NCI-H2227 (cell line): ENCODE measurements at regions not wholly inside any gene's neighbourhood (a gene's known extent, or its start where the extent isn't known, plus 50 kb on each side); places are given as distances from the start of the nearest gene placed in this dataset.
"Not testable (repeated sequence)": the region's sequence is repeated elsewhere in the genome, so short reads cannot be mapped to it uniquely, and the experiment has no call there.

ENCODE experiments used
- DNase-seq: peaks from one replicate; lab custom pipeline; 2025; ENCODE audit not compliant: unreplicated experiment; lab: John Stamatoyannopoulos, UW

DNA sequence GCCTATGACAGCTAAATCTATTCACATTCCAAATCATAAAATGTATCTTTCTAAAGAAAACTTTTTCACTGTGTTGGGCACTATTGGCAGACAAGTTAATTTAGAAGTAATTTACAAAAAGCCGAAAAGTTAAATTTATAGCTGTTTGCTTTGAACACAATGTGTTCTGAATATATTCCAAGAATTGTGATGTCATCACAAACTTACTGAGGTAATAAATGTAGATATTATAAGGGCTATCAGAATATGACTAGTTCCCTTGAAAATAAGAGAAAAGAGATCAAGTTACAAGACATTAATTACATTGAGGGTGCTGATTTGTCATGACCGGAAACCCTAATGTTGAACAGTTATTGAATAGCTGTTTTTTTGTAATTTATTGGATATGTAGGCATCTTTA, 153.9 kb upstream of the SCN7A start:
- DNase-seq: no peak

DNA sequence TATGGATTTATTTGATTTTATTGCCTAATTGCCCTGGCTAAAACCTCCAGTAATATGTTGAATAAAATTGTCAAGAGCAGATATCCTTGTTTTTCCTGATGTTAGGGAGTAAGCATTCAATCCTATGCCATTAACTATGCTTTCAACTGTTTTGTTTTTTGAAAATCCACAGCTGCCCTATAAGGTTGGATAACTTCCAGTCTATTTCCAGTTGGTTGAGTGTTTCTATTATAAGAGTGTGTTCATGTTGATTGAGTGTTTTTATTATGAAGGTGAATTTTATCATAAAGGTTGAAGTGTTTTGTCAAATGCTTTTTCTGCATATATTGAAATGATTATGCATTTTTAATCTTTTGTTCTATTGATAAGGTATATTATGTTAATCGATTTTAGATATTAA, 149.9 kb upstream of the SCN7A start:
- DNase-seq: no peak

DNA sequence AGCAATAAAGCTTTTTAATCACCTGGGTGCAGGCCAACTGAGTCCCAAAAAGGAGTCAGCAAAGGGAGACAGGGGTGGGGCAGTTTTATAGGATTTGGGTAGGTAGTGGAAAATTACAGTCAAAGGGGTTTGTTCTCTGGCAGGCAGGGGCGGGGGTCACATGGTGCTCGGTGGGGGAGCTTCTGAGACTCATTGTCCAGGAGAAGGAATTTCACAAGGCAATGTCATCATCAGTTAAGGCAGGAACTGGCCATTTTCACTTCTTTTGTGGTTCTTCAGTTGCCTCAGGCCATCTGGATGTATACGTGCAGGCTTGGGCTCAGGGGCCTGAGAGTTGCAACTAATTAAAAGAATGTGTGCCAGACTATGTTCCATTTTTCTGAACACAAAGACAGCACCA, 147.5 kb upstream of the SCN7A start:
- not testable (repeated sequence) for DNase-seq

DNA sequence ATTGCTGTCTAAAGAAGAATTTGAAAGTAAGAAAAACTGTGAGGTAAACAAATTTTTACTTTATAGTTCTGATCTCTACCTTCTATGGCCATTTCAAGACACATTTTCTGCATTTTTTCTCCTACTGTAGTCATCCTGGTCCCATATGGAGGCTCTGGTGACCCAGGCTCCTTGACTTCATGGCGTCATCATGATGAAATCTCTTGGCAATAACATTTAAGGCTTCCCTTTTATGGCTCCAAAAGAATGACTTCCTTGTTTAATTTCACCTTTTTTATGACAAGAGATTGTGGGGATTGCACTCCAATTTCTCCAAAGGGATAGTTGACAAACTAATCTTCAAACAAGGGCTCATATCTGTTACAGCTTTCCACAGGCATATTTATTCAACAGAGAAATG, 143.0 kb upstream of the SCN7A start:
- DNase-seq: no peak

DNA sequence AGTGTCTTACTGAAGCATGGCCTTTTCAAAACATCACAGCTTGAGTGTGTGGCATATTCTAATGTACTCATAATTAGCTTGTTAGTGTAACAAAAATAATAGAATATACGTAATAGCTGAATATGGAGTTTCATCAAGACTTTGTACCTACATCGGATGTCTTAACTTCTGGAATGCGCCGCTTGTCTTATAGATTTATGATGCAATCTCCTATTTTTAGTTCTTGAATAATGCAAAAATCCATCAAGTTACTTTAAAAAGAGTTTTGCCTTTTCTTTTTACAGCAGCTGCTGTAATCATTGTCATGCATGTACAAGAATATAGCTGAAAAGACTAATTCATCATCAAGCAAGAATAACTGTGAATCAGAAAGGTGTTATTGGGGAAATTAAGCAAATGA, 140.7 kb upstream of the SCN7A start:
- DNase-seq: no peak

DNA sequence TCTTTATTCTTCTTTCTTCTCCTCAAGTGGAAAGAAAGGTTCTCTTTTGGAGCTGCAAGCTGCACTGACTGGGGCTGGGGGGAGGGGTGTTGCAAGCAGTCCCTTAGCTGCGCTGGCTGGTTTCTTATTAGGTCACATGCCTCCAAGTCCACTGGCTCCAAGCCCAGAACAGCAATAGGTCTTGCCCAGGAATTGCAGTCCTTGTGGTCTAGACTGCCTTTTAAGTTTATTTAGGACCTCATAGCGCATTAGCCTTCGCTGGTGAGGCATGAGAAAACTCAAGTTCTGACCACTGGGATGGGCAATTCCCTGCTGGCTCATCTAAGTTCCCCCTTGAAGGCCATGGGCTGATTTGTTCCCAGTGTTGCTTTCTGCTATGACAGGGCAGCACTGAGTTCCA, 138.6 kb upstream of the SCN7A start:
- DNase-seq: no peak

DNA sequence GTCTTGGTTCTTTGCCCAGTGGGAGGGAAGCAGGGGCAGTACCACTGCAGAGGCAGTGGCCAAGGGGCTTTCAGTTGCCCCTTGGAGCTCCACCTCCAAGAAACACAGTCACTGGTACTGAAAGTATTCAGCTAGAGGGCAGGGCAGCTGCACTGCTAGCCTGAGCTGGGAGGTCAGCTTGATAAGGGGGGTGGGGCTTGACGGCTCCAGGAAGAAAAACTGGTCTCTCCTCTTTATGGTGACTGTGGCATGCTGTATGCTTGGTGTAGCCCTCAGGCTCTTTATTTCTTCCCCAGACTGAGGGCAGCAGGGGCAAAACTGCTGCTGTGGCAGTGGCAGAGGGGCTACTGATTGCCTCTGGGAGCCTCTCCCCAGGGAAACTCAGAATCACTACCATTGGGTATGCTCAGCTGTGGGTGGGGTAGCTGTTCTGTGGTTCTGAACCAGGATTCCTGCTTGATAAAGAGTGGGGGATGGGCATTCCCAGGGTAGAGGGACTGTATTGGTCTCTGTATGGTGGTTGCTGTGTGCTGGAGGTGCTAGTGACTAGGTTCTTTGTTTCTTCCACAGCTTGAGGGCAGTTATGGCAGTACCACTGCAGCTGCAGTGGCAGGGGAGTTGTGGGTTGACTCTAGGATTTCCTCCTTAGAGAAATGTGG, 134.6 kb upstream of the SCN7A start:
- no peak for DNase-seq

DNA sequence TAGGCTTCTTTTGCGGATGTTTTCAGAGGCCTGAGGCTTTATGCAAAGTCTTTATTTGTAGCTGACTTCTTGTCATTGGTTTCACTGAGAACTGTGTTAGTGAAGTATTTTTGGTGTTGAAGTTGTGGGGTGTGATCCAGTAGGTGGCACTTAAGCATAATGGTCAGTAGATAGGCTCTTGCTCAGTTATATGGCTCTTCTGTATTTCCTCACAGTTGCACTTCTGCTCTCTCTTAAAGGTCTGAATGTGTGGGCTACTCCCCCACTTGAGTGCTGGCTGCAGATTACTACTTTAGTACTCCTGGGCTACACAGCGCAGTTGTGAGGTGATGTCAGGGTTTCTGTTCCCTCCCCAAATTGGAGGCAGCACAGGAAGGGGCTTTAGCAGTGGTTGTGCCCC, 133.8 kb upstream of the SCN7A start:
- DNase-seq: no peak

DNA sequence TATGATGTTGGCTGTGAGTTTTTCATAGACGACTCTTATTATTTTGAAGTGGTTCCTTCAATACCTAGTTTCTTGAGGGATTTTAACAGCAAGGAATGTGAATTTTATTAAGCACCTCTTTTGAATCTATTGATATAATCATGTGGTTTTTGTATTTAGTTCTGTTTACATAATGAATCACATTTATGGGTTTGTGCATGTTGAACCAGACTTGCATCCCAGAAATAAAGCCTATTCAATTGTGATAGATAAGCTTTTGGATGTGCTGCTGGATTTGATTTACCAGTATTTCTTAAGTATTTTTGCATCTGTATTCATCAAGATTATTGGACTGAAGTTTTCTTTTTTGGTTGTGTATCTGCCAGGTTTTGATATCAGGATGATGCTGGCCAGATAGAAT, 131.6 kb upstream of the SCN7A start:
- no peak for DNase-seq

DNA sequence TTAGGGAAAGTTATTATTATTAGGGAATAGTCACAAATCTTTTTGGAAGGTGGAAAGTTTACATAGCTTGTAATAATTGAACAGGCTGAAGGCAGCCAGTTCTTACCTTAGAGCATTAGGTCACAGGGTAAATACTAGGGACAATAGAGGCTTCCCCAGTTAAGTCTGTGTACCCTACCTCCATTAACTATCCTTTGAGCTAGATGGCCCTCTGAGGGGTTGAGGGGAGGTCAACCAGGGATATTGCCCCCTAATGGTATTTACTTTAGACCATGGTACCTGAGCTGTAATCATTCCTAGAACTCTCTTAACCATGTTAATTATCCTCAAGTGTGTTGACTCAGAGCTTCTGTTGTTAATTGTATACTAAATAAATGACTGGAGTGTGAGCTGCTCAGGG, 120.5 kb upstream of the SCN7A start:
- no peak for DNase-seq

DNA sequence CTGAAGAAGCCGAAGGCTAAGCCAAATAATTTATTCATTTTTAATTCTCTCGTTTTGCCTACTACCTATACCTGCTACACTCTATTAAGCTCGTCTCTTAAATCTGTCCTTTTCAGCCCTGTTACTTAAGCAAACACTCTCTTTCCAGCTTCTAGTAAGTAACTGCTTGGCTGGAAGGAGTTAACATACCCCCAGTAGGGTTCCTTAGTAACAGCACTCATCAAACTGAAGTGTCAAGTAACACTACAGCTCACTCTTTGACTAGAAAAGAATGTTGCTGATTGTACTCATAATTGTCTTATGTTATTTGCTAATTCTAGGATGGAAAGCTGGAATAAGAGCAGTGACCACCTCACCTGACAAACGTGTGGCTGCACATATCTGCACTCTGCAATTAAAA, 120.0 kb upstream of the SCN7A start:
- no peak for DNase-seq

DNA sequence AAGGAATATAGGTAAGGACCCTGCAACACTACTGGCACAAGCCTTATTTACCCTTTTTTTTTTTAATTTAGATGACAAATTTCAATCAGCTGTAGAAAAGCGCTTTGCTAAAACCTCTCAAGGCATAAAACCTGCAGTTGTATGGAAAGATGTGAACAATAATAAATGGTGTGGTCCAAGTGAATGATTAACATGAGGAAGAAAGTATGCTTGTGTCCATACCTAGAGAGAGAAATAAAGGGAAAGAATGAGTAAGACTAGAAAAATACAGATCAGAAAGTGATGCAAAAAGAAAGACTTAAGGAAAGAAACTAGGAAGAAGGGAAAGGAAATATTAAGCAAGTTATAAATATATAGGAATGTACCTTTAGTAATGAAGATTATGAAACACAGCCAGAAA, 119.2 kb upstream of the SCN7A start:
- DNase-seq: no peak

DNA sequence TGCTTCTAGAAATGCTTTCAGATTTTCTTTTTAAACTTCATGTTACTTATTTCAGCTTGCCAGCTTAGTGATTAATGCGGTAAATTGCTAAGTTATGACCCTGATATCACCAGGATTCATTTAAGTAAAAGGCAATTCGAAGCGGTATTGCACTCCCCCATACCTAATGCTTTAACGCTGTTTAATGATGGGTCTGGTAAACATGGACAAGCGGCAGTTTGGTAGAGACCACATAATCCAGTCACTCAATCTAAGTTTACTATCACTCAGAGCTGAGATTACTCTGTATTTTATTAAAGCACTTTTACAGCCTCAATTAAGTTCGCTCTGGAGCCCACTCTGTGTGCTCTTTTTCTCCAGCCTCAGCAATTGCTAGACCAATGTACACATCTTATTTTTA, 118.2 kb upstream of the SCN7A start:
- no peak for DNase-seq

DNA sequence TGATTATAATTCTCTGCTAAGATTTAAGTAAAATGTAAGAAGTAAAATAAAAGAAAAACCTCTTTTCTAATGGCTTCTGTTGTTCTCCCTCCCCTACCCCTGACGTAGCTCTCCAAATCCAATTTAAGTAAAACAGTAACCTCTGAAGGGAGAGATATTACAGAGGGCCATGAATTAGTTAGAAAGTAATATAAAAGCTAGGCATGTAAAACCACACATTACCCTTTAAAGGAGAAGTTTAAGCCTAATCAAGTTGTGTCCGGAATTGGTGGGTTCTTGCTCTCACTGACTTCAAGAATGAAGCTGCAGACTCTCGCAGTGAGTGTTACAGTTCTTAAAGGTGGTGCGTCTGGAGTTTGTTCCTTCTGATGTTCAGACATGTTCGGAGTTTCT, 116.9 kb upstream of the SCN7A start:
- no peak for DNase-seq

DNA sequence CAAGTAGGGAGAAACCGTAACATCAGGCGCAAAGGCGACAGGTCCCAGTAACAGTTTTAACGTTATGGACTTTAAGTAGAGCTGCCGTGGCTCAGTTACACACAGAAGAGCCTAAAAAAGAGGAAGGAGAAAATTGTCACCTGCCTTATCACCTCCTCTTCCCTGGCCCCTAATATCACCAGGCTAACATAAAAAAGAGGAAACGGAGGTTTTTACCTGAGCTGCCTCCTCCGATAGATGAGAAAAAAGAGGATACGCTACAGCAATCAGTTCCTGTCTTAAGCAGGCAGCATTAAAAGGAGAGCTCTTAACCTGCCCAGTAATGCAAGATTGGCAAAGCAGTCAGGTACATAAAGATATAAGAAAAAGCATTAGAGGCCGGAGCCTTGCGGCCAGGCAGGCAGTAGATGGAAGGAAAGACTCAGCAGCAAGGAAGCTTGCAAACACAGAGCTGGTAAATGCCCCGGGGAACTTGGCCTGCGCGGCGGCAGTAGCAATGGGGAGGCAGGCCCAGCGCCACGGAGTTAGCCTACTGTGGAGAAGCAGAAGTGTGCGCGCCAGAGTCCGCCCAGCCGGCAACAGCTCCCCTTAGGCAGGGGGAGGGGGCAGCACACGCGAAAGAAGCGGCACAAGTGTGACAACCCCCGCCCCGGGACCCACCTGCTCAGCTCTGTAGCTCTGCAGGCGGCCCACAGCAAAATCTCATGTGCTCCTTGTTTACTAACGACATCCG, 116.3 kb upstream of the SCN7A start:
- peak; percentile 33 for DNase-seq

DNA sequence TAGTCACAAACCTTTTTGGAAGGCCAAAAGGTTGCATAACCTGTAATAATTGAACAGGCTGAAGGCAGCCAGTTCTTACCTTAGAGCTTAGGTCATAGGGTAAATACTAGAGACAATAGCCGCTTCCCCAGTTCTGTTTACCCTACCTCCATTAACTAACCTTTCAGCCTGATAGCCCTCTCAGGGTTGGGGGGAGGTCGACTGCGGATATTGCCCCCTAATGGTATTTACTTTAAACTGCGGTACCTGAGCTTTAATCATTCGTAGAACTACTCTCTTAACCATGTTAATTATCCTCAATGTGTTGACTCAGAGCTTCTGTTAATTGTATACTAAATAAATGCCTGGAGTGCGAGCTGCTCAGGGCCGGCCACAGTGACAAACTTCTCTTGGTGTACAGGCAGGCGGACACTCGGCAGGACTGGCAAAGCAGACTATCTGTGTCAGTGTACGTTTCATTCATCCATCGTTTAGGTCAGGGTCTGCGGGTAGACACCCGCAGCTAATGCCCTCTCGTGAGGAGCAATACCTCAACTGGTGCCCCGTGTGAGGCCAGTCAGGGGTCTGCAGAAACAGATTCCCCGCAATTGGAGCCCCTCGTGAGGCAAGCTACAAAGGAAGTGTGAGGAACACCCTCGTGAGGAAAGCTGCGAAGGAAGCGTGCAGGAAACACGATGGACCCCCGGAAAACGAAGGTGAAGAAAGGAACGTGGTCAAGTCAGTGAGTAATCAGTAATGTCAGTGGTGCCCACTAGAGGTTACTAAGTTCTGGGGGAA, 115.3 kb upstream of the SCN7A start:
- DNase-seq: no peak

DNA sequence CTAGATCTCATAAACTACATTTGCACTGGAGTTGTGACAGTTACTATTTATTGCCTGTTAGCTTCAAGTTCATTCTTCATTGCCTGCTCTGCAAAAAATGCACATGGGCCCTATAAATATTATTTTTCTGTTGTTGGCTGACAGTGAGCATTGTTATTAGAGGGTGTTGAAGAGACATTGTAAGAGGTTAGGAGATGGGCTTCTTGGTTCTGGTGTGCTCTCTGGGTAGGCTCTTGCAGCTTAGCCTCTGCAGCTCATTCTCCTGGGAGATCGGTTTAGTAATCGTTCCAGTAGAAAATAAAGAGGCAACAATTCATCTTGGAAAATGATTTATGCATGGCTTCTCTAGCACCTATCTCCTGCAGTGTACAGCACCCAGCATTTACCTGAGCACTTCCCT, 113.8 kb upstream of the SCN7A start:
- DNase-seq: no peak

DNA sequence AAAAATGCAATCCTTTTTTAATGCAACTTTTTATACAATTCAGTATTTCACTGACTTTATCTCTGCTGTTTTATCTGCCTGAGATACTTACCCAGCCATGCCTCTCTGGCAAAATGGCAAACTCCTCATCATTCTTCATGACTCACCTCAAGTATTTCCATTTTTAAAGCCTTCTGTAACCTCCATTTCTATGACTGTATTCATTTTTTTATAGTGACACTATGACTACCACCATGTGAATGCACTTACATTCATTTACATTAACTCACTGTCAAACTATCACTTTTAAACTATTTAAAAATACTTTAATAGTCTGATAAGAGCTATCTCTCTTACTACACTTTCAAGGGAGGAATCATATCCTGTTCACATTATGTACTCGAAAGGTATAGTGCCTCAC, 99.4 kb upstream of the SCN7A start:
- no peak for DNase-seq

DNA sequence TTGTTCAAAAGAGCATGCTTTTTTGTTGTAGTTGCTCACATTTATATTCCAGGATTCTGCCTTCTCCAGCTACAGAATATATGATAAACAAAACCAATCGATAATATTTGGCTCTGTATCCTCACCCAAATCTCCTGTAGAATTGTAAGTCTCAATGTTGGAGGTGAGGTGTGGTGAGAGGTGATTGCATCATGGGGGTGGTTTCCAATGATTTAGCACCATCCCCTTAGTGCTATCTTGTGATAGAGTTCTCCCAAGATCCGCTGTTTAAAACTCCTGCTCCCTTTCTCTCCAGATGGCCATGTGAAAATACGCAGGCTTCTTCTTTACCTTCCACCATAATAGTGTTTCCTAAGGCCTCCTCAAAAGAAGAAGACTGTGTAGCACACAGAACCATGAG, 98.7 kb upstream of the SCN7A start:
- no peak for DNase-seq

DNA sequence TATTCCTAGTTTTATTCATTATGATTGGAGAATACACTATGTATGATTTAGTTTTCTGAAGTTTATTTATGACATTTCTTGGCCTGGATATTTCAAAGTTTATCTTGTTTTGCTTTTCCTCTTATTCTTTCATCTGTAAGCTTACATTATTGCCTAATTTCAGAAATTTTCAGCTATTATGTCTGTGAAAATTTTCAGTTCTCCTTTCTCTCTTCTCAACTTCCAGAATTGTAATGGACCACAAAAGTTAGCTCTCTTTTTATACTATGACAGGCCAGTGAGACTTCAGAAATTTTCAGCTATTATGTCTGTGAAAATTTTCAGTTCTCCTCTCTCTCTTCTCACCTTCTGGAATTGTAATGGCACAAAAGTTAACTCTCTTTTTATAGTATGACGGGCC, 97.2 kb upstream of the SCN7A start:
- DNase-seq: no peak

DNA sequence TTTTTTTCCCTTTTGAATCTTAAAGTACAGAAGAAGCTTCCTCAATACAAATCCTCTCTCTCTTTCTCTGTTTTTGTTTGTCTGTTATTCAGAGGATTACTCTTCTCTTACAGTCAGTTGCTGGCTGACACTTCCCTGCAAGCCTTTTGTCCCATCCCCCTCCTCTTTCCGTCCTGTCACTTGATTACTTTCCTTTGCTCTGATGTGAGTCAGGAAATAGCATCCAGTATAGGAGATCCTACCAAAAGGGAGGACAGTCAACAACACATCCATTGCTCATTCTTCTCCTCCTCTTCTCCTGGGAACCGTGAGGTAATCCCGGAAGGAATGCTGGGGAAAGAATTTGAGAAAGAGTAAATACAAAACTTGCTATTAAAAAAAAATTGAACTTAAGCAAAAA, 79.3 kb upstream of the SCN7A start:
- no peak for DNase-seq

DNA sequence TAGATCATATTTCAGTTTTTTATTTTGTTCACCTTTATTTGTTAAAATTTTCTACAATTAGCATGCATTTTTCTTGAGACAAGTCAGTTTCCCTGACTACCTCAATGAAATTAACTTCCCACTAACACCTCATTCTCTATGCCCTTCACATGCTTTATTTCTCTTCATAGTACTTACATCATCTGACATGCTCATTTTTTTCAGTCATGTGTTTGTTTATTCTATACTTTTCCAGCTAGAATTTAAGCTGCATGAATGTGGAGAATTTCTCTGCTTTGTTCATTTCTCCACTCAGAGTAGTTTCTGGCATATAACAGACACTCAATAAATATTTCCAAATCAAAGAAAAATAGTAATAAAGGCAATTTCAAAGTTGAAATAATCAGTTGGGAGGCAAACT, 78.9 kb upstream of the SCN7A start:
- no peak for DNase-seq
